RWPE1 (cell line): ENCODE measurements at regions not wholly inside any gene's neighbourhood (a gene's known extent, or its start where the extent isn't known, plus 50 kb on each side); places are given as distances from the start of the nearest gene placed in this dataset.

Source experiments
- CTCF ChIA-PET: fragments of 350-600 bp; sonication (Branson Sonifier 250); formaldehyde crosslinking; extraction: SDS; loops from one replicate; lab custom pipeline; 2021; lab: Yijun Ruan, JAX
- POLR2A ChIA-PET: fragments of 400-600 bp; formaldehyde crosslinking; extraction: SDS; loops from one replicate; lab custom pipeline; 2020; ENCODE audit warnings: antibody characterized with exemption; ENCODE audit not compliant: low non-redundant PET; lab: Yijun Ruan, JAX
- DNase-seq: peaks from one replicate; pipeline ENCODE4 v3.0.0; 2012; ENCODE audit warnings: low spot score
- H3K27ac ChIP-seq: fragments of 450-650 bp; 2 replicates; pipeline ENCODE4 v1.5.1; 2017
- CTCF ChIP-seq: fragments of 450-650 bp; conservative IDR thresholded peaks from 2 replicates; pipeline ENCODE4 v1.5.1; 2017; ENCODE audit warnings: low read depth, mild to moderate bottlenecking

DNA sequence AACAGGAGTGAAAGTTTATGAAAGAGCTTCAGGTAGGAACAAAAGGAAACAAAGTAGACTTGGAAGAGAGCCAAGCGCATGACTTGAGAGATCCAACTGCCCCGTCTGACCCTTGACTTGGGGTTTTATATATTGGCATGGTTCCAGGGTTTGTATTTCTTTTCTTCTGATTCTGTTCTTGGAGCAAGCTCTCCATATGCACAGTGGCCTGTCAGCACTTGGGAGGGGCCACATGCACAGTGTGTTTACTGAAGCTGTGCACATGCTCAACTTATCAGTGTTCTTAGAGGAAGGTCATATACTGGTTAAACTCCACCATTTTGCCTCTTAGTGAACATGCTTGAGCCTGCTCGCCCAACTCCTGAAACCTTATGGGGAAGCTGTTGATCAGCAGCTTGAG is 953.7 kb downstream of the TFAP2A start:
- POLR2A ChIA-PET = no interaction called here

GRCh38 chr6:9458424-9458823 is 956.5 kb downstream of the TFAP2A start:
- no peak for DNase-seq
- ChIA-PET POLR2A (no interaction called here), CTCF (no interaction called here)
- no peak overlapping the region for H3K27ac ChIP-seq
- no peak for TF ChIP-seq CTCF

More for the DNA sequence above, 953.7 kb downstream of the TFAP2A start:
- CTCF ChIA-PET = no interaction called here
- DNase-seq = no peak
- H3K27ac ChIP-seq = no peak overlapping the region
- no peak for TF ChIP-seq CTCF

- POLR2A ChIA-PET = no interaction called here
- H3K27ac ChIP-seq = no peak overlapping the region
- CTCF ChIA-PET = no interaction called here
- no peak for TF ChIP-seq CTCF
- DNase-seq = no peak
Observed at GRCh38 chr6:9455864-9456658, 958.8 kb downstream of the TFAP2A start.

DNA sequence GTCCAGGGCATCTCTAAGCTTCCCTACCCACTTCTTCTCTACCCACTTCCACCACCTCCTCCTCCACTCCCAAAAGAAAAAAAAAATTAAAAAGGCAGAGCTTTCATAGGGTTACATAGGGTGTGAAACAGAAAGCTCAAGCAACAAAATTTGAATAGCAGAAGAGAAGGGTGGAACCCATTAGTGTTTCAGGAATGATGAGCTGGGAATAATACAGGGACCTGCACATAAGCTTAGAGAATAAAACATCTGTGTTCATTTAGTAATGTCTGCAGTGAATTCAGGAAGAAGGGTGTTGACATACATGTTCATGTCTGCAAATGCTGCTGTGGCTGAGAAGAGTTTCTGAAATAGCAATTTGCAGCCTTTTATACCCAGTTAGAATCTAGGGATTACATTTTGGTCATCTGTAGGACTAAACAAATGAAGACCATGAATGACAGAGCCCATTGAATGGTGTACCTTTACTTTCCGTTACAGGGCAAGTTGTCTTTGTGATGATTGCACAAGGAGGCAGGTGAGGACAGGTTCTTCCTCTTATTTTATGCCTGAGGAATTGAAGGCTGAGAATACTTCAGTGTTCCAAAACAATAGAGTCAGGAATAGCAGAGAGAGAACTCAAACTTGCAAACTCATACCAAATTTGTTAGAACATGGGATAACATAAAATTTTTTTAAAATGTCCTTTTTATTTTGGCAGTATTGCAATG is 975.1 kb downstream of the TFAP2A start:
- no peak for TF ChIP-seq CTCF
- ChIA-PET CTCF (interaction anchor here (0.6 kb wide), 1 partner anchor 90 kb away, joined by 3 read pairs; no protein-coding TSS in a partner anchor), POLR2A (no interaction called here)
- no peak overlapping the region for H3K27ac ChIP-seq
- DNase-seq = peak; percentile 2

- ChIA-PET POLR2A (no interaction called here), CTCF (no interaction called here)
Observed at GRCh38 chr6:9437836-9438235, 977.0 kb downstream of the TFAP2A start.

More at GRCh38 chr6:9437836-9438235, 977.0 kb downstream of the TFAP2A start:
- no peak for TF ChIP-seq CTCF
- DNase-seq = peak; percentile 20
- no peak overlapping the region for H3K27ac ChIP-seq
